Neuronal stem cell (in vitro differentiated cells): ENCODE measurements at regions not wholly inside any gene's neighbourhood (a gene's known extent, or its start where the extent isn't known, plus 50 kb on each side); places are given as distances from the start of the nearest gene placed in this dataset.

Experiments
- DNase-seq: peaks from one replicate; pipeline ENCODE4 v3.0.0-alpha.2; 2013; ENCODE audit warnings: low spot score
- H2AFZ ChIP-seq: one replicate; pipeline ENCODE4 v1.6.1; 2013; ENCODE audit warnings: mild to moderate bottlenecking, low read length, inconsistent platforms
- H2AK5ac ChIP-seq: 2 replicates; pipeline ENCODE4 v1.6.1; 2013; ENCODE audit warnings: low read depth, mild to moderate bottlenecking, inconsistent platforms, low read length, moderate library complexity, mixed read lengths
- H2BK120ac ChIP-seq: 2 replicates; pipeline ENCODE4 v1.6.1; 2013; ENCODE audit warnings: low read depth, mild to moderate bottlenecking, inconsistent platforms, low read length, moderate library complexity, mixed read lengths
- H2BK12ac ChIP-seq: one replicate; pipeline ENCODE4 v1.6.1; 2013; ENCODE audit warnings: low read length, inconsistent platforms
- H2BK15ac ChIP-seq: 2 replicates; pipeline ENCODE4 v1.6.1; 2013; ENCODE audit warnings: mild to moderate bottlenecking, low read length, inconsistent platforms, mixed read lengths
- H2BK5ac ChIP-seq: one replicate; pipeline ENCODE4 v1.6.1; 2013; ENCODE audit warnings: inconsistent platforms, mild to moderate bottlenecking, low read length, moderate library complexity
- H3K14ac ChIP-seq: one replicate; pipeline ENCODE4 v1.6.1; 2013; ENCODE audit warnings: low read length, inconsistent platforms
- H3K18ac ChIP-seq: 2 replicates; pipeline ENCODE4 v1.6.1; 2013; ENCODE audit warnings: low read length, inconsistent platforms
- H3K23ac ChIP-seq: 2 replicates; pipeline ENCODE4 v1.6.1; 2013; ENCODE audit warnings: low read depth, mild to moderate bottlenecking, mixed read lengths, low read length, inconsistent platforms; ENCODE audit not compliant: poor library complexity
- H3K27ac ChIP-seq: replicated peaks from 3 replicates; pipeline ENCODE4 v1.5.1; 2013; ENCODE audit warnings: low read length, inconsistent platforms
- H3K27me3 ChIP-seq, 3 experiments: 2 replicates each; pipeline ENCODE4 v1.6.1; 2013; ENCODE audit warnings: low read length in 3 of 3, mild to moderate bottlenecking in 2 of 3, inconsistent platforms in 1 of 3, low read depth in 1 of 3, mixed read lengths in 1 of 3, moderate library complexity in 1 of 3; ENCODE audit not compliant: control insufficient read depth in 3 of 3, insufficient read depth in 3 of 3
- H3K36me3 ChIP-seq, 2 donors: replicated peaks in 1 of 2; 2 replicates each; pipeline ENCODE4 v1.6.1; 2013; ENCODE audit warnings: low read length in 2 of 2; ENCODE audit not compliant: control insufficient read depth in 2 of 2, insufficient read depth in 2 of 2
- H3K4ac ChIP-seq: 2 replicates; pipeline ENCODE4 v1.6.1; 2013; ENCODE audit warnings: inconsistent platforms, mild to moderate bottlenecking, low read length, moderate library complexity
- H3K4me1 ChIP-seq, 2 donors: 1 replicate in 1 of 2; 2 replicates in 1 of 2; pipeline ENCODE4 v1.6.1; 2013; ENCODE audit warnings: low read length in 2 of 2, low read depth in 1 of 2; ENCODE audit not compliant: control insufficient read depth in 2 of 2, insufficient read depth in 1 of 2
- H3K4me2 ChIP-seq: one replicate; pipeline ENCODE4 v1.6.1; 2013; ENCODE audit warnings: mild to moderate bottlenecking, low read length, inconsistent platforms; ENCODE audit not compliant: insufficient read depth, poor library complexity, severe bottlenecking
- H3K4me3 ChIP-seq, 2 donors: 2 replicates each; pipeline ENCODE4 v1.5.1; 2013; ENCODE audit warnings: low read length in 2 of 2, mild to moderate bottlenecking in 2 of 2, inconsistent platforms in 1 of 2, moderate library complexity in 1 of 2
- H3K79me1 ChIP-seq: one replicate; pipeline ENCODE4 v1.6.1; 2013; ENCODE audit warnings: low read depth, mild to moderate bottlenecking, inconsistent platforms, low read length, moderate library complexity
- H3K9ac ChIP-seq: one replicate; pipeline ENCODE4 v1.6.1; 2013; ENCODE audit warnings: mild to moderate bottlenecking, low read depth, low read length, inconsistent platforms; ENCODE audit not compliant: poor library complexity
- H3K9me3 ChIP-seq, 2 donors: replicated peaks in 1 of 2; 2 replicates each; pipeline versions ENCODE3 to v1.6.1; 2013; ENCODE audit warnings: low read length in 2 of 2, mild to moderate bottlenecking in 2 of 2, inconsistent platforms in 1 of 2, low read depth in 1 of 2, mixed read lengths in 1 of 2, moderate library complexity in 1 of 2; ENCODE audit not compliant: control insufficient read depth in 2 of 2, insufficient read depth in 1 of 2
- H4K8ac ChIP-seq: one replicate; pipeline ENCODE4 v1.6.1; 2013; ENCODE audit warnings: low read depth, mild to moderate bottlenecking, inconsistent platforms, low read length, moderate library complexity
- H4K91ac ChIP-seq: one replicate; pipeline ENCODE4 v1.6.1; 2013; ENCODE audit warnings: low read length, low read depth, mild to moderate bottlenecking, inconsistent platforms; ENCODE audit not compliant: poor library complexity
- WGBS, 2 donors: extraction: QIAGEN DNeasy Blood & Tissue Kit; methylation state at CpG; one replicate each; pipeline ENCODE4 v1.1.7; 2013; ENCODE audit warnings: missing lambda C conversion rate in 2 of 2, mixed read lengths in 1 of 2; ENCODE audit not compliant: insufficient read length in 2 of 2, insufficient replicate concordance in 1 of 2; ENCODE audit errors: extremely low coverage in 2 of 2; 5-methylcytosine and 5-hydroxymethylcytosine counted together

DNA sequence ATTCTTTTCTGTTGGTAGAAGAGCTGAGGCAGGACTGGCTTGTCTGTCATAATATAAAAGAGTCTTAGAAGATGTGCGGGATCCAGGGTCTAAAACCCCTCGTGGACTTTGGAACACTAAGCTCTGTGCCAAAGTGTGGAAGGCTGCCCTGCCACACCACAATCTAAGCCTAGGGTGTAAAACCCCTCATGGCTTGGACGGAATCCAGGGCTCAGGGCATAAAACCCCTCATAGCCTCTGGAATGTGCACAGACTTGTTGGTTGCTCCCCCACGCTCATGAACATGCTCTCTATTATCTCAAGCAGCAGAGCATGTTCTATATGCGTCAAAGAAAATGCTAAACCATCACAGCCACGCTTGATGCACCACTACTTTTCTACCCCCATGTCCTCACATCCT is 483.6 kb downstream of the GABRG1 start:
- Histone ChIP-seq H3K36me3 (no peaks in the 10 kb centered on the region), H4K8ac (no peak overlapping the region), H2BK5ac (no peak overlapping the region), H3K4me3 (no peak overlapping the region), H3K79me1 (no peaks in the 10 kb centered on the region), H2BK15ac (no peak overlapping the region), H3K27me3 (no peaks in the 10 kb centered on the region), H2BK120ac (no peak overlapping the region), H3K4ac (no peak overlapping the region), H2BK12ac (no peak overlapping the region), H3K18ac (no peak overlapping the region), H3K9ac (no peak overlapping the region), H3K4me2 (no peak overlapping the region), H4K91ac (no peak overlapping the region), H3K27ac (no peak overlapping the region), H2AFZ (no peak overlapping the region), H3K4me1 (no peaks in the 10 kb centered on the region), H3K9me3 (no peaks in the 10 kb centered on the region), H3K14ac (no peak overlapping the region), H2AK5ac (no peak overlapping the region), H3K23ac (no peak overlapping the region)
- WGBS, 2 donors, result no CpG with 5 or more reads among the region's 6 CpGs
- no peak for DNase-seq

DNA sequence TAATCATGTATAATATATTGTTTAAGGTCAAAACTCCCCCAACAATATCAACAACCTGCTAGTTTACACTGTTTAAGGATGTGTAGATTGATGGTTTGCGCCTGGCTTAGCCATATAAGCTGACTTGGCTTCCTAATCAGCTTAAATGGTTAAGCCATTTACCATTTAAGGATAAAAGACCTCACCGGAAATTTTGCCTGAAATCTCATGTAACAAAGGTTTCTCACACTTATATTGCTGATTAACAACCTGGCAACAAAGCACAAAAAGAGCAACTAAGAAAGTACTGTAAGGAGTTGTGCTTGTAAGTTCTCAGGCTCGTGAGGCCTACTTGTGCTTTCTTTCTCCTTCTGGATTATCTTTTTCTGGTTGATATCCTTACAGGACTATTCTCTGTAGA is 485.2 kb downstream of the GABRG1 start:
- no peak overlapping the region for H3K4me2 ChIP-seq
- no peak overlapping the region for H3K18ac ChIP-seq
- H2BK12ac ChIP-seq, result no peak overlapping the region
- H2BK120ac ChIP-seq, result no peak overlapping the region
- H3K36me3 ChIP-seq, result no peaks in the 10 kb centered on the region
- no peak overlapping the region for H3K23ac ChIP-seq
- H2AK5ac ChIP-seq, result no peak overlapping the region
- no peak overlapping the region for H2BK15ac ChIP-seq
- no peak overlapping the region for H3K9ac ChIP-seq
- no peak overlapping the region for H3K4ac ChIP-seq
- DNase-seq, result no peak
- no CpG with 5 or more reads among the region's 3 CpGs for WGBS, 2 donors
- H4K8ac ChIP-seq, result no peak overlapping the region
- no peaks in the 10 kb centered on the region for H3K9me3 ChIP-seq
- no peaks in the 10 kb centered on the region for H3K27me3 ChIP-seq
- no peaks in the 10 kb centered on the region for H3K79me1 ChIP-seq
- H3K4me1 ChIP-seq, result no peaks in the 10 kb centered on the region
- no peak overlapping the region for H2AFZ ChIP-seq
- no peak overlapping the region for H2BK5ac ChIP-seq
- H3K14ac ChIP-seq, result no peak overlapping the region
- no peak overlapping the region for H3K27ac ChIP-seq
- no peak overlapping the region for H4K91ac ChIP-seq
- H3K4me3 ChIP-seq, result no peak overlapping the region

DNA sequence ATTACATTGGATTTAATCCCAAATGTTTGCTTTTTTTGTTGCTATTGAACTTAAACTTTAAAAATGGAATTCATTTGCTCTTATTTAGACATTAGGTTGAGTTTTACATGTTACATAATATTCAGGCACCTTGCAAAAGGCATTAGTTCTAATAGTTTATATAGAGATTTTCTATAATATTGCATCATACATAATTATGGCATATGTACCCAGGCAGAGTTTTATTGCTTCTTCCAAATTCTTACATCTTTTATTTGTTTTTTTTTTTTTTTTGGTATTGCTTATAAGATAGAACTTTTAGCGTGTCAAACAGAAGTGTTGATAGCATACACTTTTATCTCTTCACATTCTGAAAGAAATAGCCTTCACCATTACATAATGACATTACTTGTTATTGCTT is 487.7 kb downstream of the GABRG1 start:
- H3K36me3 ChIP-seq, result no peaks in the 10 kb centered on the region
- H3K23ac ChIP-seq, result no peak overlapping the region
- no CpG with 5 or more reads among the region's 1 CpG for WGBS, 2 donors
- H3K4me3 ChIP-seq, result no peak overlapping the region
- no peak overlapping the region for H3K14ac ChIP-seq
- H3K4me2 ChIP-seq, result no peak overlapping the region
- H3K9ac ChIP-seq, result no peak overlapping the region
- no peaks in the 10 kb centered on the region for H3K4me1 ChIP-seq
- H4K91ac ChIP-seq, result no peak overlapping the region
- H3K27ac ChIP-seq, result no peak overlapping the region
- no peak overlapping the region for H2BK12ac ChIP-seq
- H2AK5ac ChIP-seq, result no peak overlapping the region
- H2BK5ac ChIP-seq, result no peak overlapping the region
- no peak overlapping the region for H2AFZ ChIP-seq
- H2BK120ac ChIP-seq, result no peak overlapping the region
- H4K8ac ChIP-seq, result no peak overlapping the region
- H3K18ac ChIP-seq, result no peak overlapping the region
- H3K9me3 ChIP-seq, result no peaks in the 10 kb centered on the region
- no peaks in the 10 kb centered on the region for H3K27me3 ChIP-seq
- H3K79me1 ChIP-seq, result no peaks in the 10 kb centered on the region
- no peak overlapping the region for H2BK15ac ChIP-seq
- DNase-seq, result no peak
- no peak overlapping the region for H3K4ac ChIP-seq

DNA sequence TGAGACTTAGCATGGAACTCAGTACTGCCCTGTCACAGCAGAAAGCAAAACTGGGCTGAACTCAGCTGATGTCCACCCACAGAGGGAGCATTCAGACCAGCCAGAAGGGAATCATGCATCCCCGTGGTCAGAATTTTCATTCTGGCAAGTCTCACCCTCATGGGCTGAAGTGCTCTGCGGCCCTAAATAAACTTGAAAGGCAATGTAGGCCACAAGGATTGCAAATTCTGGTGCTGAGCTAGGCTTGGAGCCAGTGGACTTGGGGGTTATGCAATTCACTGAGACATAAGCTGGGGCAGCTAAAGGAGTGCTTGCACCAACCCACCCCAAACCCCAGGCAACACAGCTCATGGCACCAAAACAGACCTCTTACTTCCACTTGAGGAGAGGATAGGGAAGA is 494.1 kb downstream of the GABRG1 start:
- H2BK12ac ChIP-seq, result no peak overlapping the region
- H2BK15ac ChIP-seq, result no peak overlapping the region
- H3K4me2 ChIP-seq, result no peak overlapping the region
- no peak overlapping the region for H3K18ac ChIP-seq
- H3K79me1 ChIP-seq, result no peaks in the 10 kb centered on the region
- no peak overlapping the region for H4K8ac ChIP-seq
- no peak overlapping the region for H3K27ac ChIP-seq
- H3K14ac ChIP-seq, result no peak overlapping the region
- H3K9ac ChIP-seq, result no peak overlapping the region
- H4K91ac ChIP-seq, result no peak overlapping the region
- H3K4me3 ChIP-seq, result no peak overlapping the region
- H3K4ac ChIP-seq, result no peak overlapping the region
- H3K23ac ChIP-seq, result no peak overlapping the region
- H2BK5ac ChIP-seq, result no peak overlapping the region
- H3K36me3 ChIP-seq, result no peaks in the 10 kb centered on the region
- no peak for DNase-seq
- H2BK120ac ChIP-seq, result no peak overlapping the region
- no peaks in the 10 kb centered on the region for H3K9me3 ChIP-seq
- WGBS, 2 donors, result no CpG with 5 or more reads among the region's 2 CpGs
- H3K4me1 ChIP-seq, result no peaks in the 10 kb centered on the region
- H2AFZ ChIP-seq, result no peak overlapping the region
- no peak overlapping the region for H2AK5ac ChIP-seq
- no peaks in the 10 kb centered on the region for H3K27me3 ChIP-seq
